ENCODE measurements at regions not wholly inside any gene's neighbourhood (a gene's known extent, or its start where the extent isn't known, plus 50 kb on each side); places are given as distances from the start of the nearest gene placed in this dataset.

GRCh38 chr2:151060287-151060686, 201.4 kb downstream of the RBM43 start:
- TF ChIP-seq CTCF (IDR thresholded peaks at IDR 0.05; ENCODE audit: poor library complexity) (no peak), EZH2phosphoT487 (IDR thresholded peaks at IDR 0.05; ENCODE audit: low read depth, severe bottlenecking, unreplicated experiment) (no peak)
